ENCODE measurements at regions not wholly inside any gene's neighbourhood (a gene's known extent, or its start where the extent isn't known, plus 50 kb on each side); places are given as distances from the start of the nearest gene placed in this dataset.

GRCh38 chr5:51746023-51746422, 362.8 kb downstream of the ISL1 start:
- Histone ChIP-seq H3K9me3 (replicated peaks; ENCODE audit: insufficient read depth, low read length) (no peaks in the 10 kb centered on the region), H3K27me3 (replicated peaks; ENCODE audit: insufficient read depth, low read length) (no peaks in the 10 kb centered on the region), H3F3A (ENCODE audit: insufficient read depth, low read length) (no peaks in the 10 kb centered on the region), H3K36me3 (replicated peaks; ENCODE audit: insufficient read depth, low read length) (no peaks in the 10 kb centered on the region), H4K20me1 (ENCODE audit: insufficient read depth, low read length) (no peaks in the 10 kb centered on the region), H3K4me1 (ENCODE audit: low read length) (no peaks in the 10 kb centered on the region), H3K27ac (ENCODE audit: low read length) (no peak overlapping the region), H3K9ac (ENCODE audit: low read length) (no peak overlapping the region), H2AFZ (ENCODE audit: low read length) (no peak overlapping the region), H3K4me2 (ENCODE audit: low read depth, low read length) (no peak overlapping the region), H3K79me2 (ENCODE audit: low read length) (no peaks in the 10 kb centered on the region), H3K9me2 (replicated peaks; ENCODE audit: insufficient read depth, low read length) (no peaks in the 10 kb centered on the region), H3K4me3 (ENCODE audit: low read length) (no peak overlapping the region)
- TF ChIP-seq, protein P1, sequence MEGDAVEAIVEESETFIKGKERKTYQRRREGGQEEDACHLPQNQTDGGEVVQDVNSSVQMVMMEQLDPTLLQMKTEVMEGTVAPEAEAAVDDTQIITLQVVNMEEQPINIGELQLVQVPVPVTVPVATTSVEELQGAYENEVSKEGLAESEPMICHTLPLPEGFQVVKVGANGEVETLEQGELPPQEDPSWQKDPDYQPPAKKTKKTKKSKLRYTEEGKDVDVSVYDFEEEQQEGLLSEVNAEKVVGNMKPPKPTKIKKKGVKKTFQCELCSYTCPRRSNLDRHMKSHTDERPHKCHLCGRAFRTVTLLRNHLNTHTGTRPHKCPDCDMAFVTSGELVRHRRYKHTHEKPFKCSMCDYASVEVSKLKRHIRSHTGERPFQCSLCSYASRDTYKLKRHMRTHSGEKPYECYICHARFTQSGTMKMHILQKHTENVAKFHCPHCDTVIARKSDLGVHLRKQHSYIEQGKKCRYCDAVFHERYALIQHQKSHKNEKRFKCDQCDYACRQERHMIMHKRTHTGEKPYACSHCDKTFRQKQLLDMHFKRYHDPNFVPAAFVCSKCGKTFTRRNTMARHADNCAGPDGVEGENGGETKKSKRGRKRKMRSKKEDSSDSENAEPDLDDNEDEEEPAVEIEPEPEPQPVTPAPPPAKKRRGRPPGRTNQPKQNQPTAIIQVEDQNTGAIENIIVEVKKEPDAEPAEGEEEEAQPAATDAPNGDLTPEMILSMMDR (IDR thresholded peaks at IDR 0.05; ENCODE audit: low read length): no peak
- no peak for TF ChIP-seq EZH2phosphoT487 (IDR thresholded peaks at IDR 0.05; ENCODE audit: low read length)
- TF ChIP-seq EZH2 (optimal IDR thresholded peaks at IDR 0.05; ENCODE audit: low read depth, low read length): no peak
- no peak for DNase-seq

DNA sequence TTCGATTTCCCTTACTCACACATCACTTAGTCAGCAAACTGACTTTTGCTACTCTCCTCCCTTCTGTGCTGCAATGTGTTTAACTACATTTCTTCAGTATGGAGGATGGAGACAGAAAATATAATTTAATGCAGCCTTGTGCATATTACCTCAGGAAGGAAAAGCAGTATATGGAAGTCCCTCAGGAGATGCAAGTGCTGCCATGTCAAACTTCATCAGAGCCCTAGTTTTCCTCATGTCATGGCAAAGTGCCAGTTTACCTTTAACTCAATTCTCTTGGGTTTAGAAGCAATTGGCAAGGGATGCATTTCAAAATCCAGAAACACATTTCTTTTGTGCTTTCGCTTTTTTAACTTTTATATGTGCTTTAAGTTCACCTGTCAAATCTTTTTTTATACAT, 365.4 kb downstream of the ISL1 start:
- Histone ChIP-seq H3K9me3 (replicated peaks; ENCODE audit: insufficient read depth, low read length) (no peaks in the 10 kb centered on the region), H3K9ac (ENCODE audit: low read length) (no peak overlapping the region), H3K4me3 (ENCODE audit: low read length) (no peak overlapping the region), H3K4me1 (ENCODE audit: low read length) (no peaks in the 10 kb centered on the region), H2AFZ (ENCODE audit: low read length) (no peak overlapping the region), H4K20me1 (ENCODE audit: insufficient read depth, low read length) (no peaks in the 10 kb centered on the region), H3K9me2 (replicated peaks; ENCODE audit: insufficient read depth, low read length) (no peaks in the 10 kb centered on the region), H3K36me3 (replicated peaks; ENCODE audit: insufficient read depth, low read length) (no peaks in the 10 kb centered on the region), H3K4me2 (ENCODE audit: low read depth, low read length) (no peak overlapping the region), H3K27ac (ENCODE audit: low read length) (no peak overlapping the region), H3K79me2 (ENCODE audit: low read length) (no peaks in the 10 kb centered on the region), H3K27me3 (replicated peaks; ENCODE audit: insufficient read depth, low read length) (no peaks in the 10 kb centered on the region), H3F3A (ENCODE audit: insufficient read depth, low read length) (no peaks in the 10 kb centered on the region)
- TF ChIP-seq, protein P1 (IDR thresholded peaks at IDR 0.05; ENCODE audit: low read length): no peak
- no peak for TF ChIP-seq EZH2 (optimal IDR thresholded peaks at IDR 0.05; ENCODE audit: low read depth, low read length)
- no peak for TF ChIP-seq EZH2phosphoT487 (IDR thresholded peaks at IDR 0.05; ENCODE audit: low read length)
- DNase-seq: no peak
